ENCODE measurements at regions not wholly inside any gene's neighbourhood (a gene's known extent, or its start where the extent isn't known, plus 50 kb on each side); places are given as distances from the start of the nearest gene placed in this dataset.

- no peak overlapping the region for H3K27ac Mint-ChIP-seq
Observed at GRCh38 chr18:78378403-78378802, 601.2 kb upstream of the SALL3 start.

GRCh38 chr18:78378983-78379382, 600.6 kb upstream of the SALL3 start:
- H3K4me1 ChIP-seq (ENCODE audit: control insufficient read depth in 1 of 2, insufficient read depth in 2 of 2, low read length in 2 of 2): no peaks in the 10 kb centered on the region
- no peaks in the 10 kb centered on the region for H3K27me3 ChIP-seq (ENCODE audit: control insufficient read depth in 2 of 2, insufficient read depth in 2 of 2, low read length in 2 of 2)
- no peak for DNase-seq
- Mint-ChIP-seq H3K4me3 (no peak overlapping the region), H3K4me1 (no peaks in the 10 kb centered on the region), H3K27me3 (ENCODE audit: low read depth in 3 of 3) (peaks cover 2 to 5% (median 3%) of the 10 kb centered on the region in 3 donors), H3K36me3 (no peaks in the 10 kb centered on the region), H3K9me3 (peaks cover under 1 to 9% (median 7%) of the 10 kb centered on the region in 7 donors), H3K27ac (no peak overlapping the region)
- TF ChIP-seq CTCF (IDR thresholded peaks at IDR 0.05): no peak
- H3K4me2 ChIP-seq (replicated peaks; ENCODE audit: extremely low read depth, low read length, poor library complexity, severe bottlenecking): no peak overlapping the region
- H3K79me2 ChIP-seq (ENCODE audit: insufficient read depth, low read length): no peaks in the 10 kb centered on the region
- no peak overlapping the region for H3K4me3 ChIP-seq (replicated peaks in 1 of 3; ENCODE audit: low read depth in 2 of 3, low read length in 3 of 3)
- H3K9me3 ChIP-seq (replicated peaks in 1 of 2; ENCODE audit: control insufficient read depth in 1 of 2, insufficient read depth in 1 of 2, low read length in 2 of 2): peaks cover under 1% of the 10 kb centered on the region in 2 donors
- H2AFZ ChIP-seq (ENCODE audit: insufficient read depth, low read depth, low read length, poor library complexity, severe bottlenecking): no peak overlapping the region
- H3K36me3 ChIP-seq (replicated peaks in 1 of 2; ENCODE audit: control insufficient read depth in 1 of 2, insufficient read depth in 2 of 2, low read length in 2 of 2): no peaks in the 10 kb centered on the region
- no peak overlapping the region for H3K27ac ChIP-seq (ENCODE audit: low read depth in 1 of 2, low read length in 2 of 2)
- 100% methylated on average over 1 of the region's 3 CpGs for WGBS (ENCODE audit: insufficient coverage)
- H4K20me1 ChIP-seq (ENCODE audit: insufficient read depth, low read length): no peaks in the 10 kb centered on the region
- no peak overlapping the region for H3K9ac ChIP-seq (ENCODE audit: insufficient read depth, low read length, poor library complexity, severe bottlenecking)
- intact Hi-C loops (cut with micrococcal nuclease): no loop called here

More at GRCh38 chr18:78378403-78378802, 601.2 kb upstream of the SALL3 start:
- Histone ChIP-seq H3K27me3 (ENCODE audit: control insufficient read depth in 2 of 2, insufficient read depth in 2 of 2, low read length in 2 of 2) (no peaks in the 10 kb centered on the region), H3K9me3 (replicated peaks in 1 of 2; ENCODE audit: control insufficient read depth in 1 of 2, insufficient read depth in 1 of 2, low read length in 2 of 2) (peaks cover 5 to 7% of the 10 kb centered on the region in 2 donors), H3K4me3 (replicated peaks in 1 of 3; ENCODE audit: low read depth in 2 of 3, low read length in 3 of 3) (no peak overlapping the region), H3K4me1 (ENCODE audit: control insufficient read depth in 1 of 2, insufficient read depth in 2 of 2, low read length in 2 of 2) (no peaks in the 10 kb centered on the region), H3K79me2 (ENCODE audit: insufficient read depth, low read length) (no peaks in the 10 kb centered on the region), H3K27ac (ENCODE audit: low read depth in 1 of 2, low read length in 2 of 2) (no peak overlapping the region), H3K36me3 (replicated peaks in 1 of 2; ENCODE audit: control insufficient read depth in 1 of 2, insufficient read depth in 2 of 2, low read length in 2 of 2) (no peaks in the 10 kb centered on the region), H2AFZ (ENCODE audit: insufficient read depth, low read depth, low read length, poor library complexity, severe bottlenecking) (no peak overlapping the region), H3K4me2 (replicated peaks; ENCODE audit: extremely low read depth, low read length, poor library complexity, severe bottlenecking) (no peak overlapping the region), H3K9ac (ENCODE audit: insufficient read depth, low read length, poor library complexity, severe bottlenecking) (no peak overlapping the region), H4K20me1 (ENCODE audit: insufficient read depth, low read length) (no peaks in the 10 kb centered on the region)
- no peak for DNase-seq
- Mint-ChIP-seq H3K4me1 (no peaks in the 10 kb centered on the region), H3K36me3 (no peaks in the 10 kb centered on the region), H3K27me3 (ENCODE audit: low read depth in 3 of 3) (peaks cover 2 to 4% (median 3%) of the 10 kb centered on the region in 3 donors), H3K4me3 (no peak overlapping the region), H3K9me3 (peaks cover 3 to 10% (median 6%) of the 10 kb centered on the region in 7 donors)
- no peak for TF ChIP-seq CTCF (IDR thresholded peaks at IDR 0.05)
- intact Hi-C loops (cut with micrococcal nuclease): no loop called here
- WGBS (ENCODE audit: insufficient coverage): 94% methylated on average over 7 of the region's 7 CpGs
